ENCODE measurements at regions not wholly inside any gene's neighbourhood (a gene's known extent, or its start where the extent isn't known, plus 50 kb on each side); places are given as distances from the start of the nearest gene placed in this dataset.
"Not testable (repeated sequence)": the region's sequence is repeated elsewhere in the genome, so short reads cannot be mapped to it uniquely, and the experiment has no call there.

DNA sequence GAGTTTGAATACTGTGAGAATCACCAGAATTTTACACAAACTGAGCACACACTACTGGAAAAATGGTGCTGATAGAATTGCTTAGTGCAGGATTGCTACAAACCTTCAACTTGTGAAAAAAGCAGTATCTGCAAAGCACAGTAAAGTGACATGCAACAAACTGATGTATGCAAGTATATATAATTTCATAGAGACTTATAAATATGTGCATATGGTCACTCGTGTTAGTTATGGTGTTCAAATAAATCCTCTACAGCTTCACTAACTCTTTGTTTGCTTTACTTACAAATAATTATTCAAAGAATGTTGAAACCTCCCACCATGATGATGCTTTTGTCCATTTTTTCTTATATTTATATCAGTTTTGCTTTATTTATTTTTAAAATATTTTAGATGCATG is 1130.9 kb upstream of the CELF2 start:
- DNase-seq: no peak

DNA sequence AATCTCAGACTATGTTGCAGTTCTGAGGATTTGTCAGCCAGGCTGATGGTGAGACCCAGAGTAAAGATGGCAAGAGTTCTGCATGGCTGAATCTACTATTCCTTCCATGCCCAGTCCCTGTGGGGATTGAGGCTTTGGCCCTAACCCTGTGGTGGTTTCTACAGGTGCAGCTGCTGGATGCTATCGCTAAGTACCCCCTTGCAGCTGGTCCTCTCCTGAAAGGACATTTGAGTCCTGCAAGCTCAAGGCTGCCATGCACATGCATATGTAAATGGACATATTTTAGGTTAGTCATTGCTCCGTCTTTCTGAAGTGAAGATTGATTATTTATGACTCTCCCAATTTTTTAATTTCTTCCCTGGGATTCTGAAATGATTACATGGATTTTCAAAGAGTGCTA is 1122.2 kb upstream of the CELF2 start:
- DNase-seq: no peak

DNA sequence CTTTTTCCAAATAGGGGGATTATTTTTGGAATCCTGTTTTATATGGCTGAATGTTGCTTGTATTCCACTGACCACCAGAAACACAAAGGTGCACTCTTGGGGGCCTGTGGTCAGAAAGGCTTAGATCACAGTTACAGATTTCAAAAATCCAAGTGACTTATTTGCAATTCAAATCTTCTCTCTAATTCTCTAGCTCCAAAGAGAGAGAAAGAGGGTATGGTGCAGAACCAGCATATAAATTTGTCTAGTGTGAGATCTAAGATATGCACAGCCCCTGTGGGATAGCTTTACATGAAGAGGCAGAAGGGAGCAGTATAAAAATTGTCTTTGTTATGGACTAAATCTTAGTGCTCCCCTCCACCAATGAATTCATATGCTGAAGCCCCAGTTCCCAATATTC is 1121.7 kb upstream of the CELF2 start:
- DNase-seq: no peak

DNA sequence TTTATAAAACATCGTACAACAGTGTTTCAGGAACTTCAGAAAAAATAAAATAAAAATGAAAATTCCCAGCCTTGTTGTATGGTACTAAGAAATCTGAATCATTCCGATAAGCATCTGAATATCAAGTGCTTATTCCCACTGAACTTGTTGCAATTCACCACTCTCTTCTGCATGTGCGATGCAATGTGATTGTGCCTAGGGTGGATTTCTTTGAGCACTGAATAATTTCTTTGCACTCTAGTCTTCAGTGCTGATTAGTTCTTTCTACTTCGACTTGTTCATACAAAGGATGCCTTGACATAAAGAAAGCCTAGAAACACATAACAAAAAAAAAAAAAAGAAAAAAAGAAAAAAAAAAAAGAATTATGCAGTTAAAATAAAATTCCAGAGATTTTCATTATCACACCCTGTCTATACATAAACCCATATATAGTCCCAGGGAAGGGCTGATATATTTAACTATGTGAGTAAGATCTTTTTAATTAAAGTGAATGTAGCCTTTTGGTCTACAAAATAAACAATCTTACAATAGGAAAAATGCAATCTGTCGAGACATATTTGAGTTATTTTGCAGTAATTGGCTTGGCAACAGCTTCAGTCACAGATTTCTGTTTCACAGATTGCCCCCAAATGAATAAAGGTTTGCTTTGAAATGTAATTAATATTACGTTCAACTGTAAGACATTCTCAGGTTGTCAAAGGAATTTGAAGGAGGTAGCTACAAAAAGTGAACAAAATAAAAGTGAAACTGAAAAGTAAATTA is 1118.9 kb upstream of the CELF2 start:
- no peak for DNase-seq

DNA sequence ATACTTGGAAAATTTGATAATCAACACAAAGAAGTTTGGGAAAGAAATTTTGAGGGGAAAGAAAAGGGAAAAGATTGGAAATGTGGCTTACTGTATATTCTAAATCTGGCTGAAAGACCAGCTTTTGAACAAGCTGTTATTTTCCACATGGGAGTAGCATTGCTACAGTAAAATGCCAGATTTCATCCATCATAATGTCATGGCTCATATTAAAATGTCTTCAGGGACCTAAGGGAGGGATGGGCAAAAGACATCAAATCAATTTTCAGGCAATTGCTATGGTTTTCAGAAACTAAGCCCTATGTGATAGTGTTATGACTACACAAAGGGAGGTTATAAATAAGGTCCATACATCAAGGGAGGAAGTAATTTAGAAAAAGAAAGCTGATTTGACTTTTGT is 1116.9 kb upstream of the CELF2 start:
- no peak for DNase-seq

DNA sequence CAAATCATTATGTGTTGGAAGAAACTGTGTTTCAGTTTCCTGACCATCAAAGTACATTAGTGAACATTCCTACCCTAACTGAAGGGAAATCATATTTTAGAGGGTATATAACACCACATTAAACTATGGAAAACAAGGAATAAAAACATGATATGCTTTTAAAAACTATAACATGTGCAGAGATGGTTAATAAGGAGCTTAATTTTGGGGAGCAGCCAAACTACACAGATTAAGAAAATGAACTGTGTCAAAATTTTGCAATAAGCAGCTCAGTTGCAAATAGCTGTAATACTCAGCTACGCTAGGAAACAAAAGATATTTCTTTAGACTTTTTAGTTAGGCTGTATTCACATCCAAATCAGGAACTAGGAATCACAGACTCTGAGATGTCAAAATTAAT is 1115.7 kb upstream of the CELF2 start:
- no peak for DNase-seq

DNA sequence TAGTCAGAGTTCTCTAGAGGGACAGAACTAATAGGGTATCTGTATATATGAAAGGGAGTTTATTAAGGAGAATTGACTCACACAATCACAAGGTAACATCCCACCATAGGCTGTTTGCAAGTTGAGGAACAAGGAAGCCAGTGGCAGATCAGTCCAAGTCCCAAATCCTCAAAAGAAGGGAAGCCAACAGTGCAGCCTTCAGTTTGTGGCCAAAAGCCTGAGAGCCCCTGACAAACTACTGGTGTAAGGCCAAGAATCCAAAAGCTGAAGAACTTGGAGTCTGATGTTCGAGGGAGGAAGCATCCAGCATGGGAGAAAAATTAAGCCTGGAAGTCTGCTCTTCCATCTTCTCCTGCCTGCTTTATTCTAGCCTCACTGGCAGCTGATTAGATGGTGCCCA is 1107.2 kb upstream of the CELF2 start:
- no peak for DNase-seq

DNA sequence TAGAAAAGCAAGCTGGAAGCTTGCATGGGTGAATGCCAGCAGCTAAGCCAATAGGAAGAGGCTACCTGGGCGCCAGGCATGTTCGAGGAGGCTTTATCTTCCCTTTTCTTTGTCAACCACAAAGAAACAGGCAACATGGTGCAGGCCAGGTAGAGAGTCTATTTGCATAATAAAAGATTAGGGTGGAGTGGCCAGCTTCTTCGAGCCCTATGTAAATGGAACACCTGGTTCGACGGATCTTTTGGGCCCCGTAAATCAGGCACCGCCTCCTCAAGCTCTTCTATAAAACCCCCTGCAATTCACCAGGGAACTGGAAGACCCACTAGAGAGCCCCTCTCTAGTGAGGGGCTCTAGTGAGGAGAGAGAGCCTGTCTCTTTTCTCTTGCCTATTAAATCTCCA is 1106.2 kb upstream of the CELF2 start:
- DNase-seq: no peak

DNA sequence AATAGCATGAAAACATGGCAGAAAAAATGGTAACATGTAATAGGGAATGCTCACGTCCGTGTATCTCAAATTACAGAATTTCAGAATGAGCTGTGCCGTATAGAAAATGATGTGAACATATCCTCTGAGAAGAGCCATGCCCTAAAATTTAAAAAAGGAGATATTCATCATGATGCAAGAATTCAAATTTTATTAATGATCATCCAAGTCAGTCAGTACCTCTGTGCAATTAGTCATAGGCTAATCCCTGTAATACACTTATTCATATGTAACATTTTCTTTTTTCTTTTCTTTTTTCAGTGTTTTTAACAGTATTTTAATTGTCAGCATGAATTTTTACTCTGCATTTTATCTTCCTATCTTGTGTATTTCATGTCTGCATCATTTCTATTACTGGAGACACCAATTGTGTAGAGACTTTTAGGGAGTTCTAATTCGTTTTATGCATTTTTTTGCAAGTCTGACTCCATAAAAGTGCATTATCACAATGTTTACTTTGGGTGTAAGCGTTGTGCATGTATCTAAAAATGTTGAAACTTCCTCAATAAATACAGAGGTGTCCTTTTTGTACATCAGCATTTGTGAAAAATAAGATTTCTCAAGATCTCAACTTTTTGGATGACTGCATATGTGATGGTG is 1103.7 kb upstream of the CELF2 start:
- DNase-seq: no peak

DNA sequence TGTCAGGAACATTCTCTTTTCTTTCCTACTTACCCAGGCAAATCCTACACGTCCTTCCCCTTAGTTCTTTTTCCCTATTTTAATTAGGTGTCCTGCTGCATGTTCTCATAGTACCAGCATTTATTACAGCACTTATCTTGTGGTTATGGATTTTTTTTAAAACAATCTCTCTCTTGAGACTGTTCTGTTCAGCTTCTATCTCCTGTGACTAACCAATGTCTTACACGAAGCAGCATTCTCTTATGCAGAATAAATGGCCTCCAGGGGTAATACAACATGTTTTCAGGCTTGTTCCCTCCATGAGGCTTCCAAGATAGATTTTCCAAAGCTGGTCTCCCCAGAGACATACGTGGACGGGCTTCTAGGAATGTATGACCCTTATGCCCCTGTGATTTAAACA is 1096.1 kb upstream of the CELF2 start:
- DNase-seq: no peak

DNA sequence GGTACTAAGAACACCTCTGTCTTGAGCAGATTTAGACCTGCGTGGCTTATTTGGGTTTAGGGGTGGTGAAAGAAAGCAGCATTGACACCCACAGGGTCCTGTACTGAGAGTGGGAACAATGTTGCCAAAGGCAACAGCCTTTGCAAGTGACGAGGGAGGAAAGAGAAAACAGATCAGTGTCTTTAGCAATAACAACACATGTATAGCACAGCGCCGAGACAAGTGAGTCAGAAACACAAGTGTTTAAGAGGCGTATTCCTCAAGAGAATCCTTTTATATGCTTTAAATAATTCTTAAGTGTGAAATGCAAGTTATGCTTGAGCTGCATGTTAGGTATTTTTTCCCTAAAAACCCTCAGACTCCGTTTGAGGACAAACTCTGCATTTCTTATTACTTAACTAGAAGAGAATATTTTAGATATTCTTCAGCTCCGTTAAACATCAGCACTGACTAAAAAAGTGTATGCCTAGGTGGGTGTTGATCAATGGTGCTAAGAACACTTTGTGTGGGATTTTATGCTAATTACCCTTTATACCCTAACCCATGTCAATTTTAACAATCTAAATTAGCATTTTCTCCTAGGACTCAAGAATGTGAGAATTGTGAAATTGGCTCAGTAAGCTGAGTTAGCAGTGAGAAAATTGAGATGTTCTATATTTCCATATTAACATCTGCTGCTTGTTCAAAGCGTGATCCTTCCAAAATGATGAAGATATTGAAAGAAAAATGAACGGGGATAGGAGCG is 1095.4 kb upstream of the CELF2 start:
- DNase-seq: no peak

DNA sequence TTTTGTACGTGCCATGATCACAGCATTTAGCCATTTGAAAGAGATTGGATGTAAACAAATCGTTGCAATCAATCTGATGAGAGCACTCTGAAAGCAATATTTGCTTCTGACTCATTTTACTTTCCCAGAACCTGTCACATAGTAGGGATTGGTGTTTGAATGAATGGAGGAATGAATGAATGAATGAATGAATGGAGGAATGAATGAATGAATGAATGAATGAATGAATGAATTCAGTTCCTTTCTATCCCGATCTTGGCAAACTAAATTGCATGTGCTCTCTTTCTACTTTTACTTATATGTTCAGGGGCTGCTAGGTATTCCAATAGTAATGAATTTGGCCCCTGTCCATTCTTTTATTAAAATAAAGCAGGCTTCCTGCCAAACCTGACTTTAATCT is 1091.7 kb upstream of the CELF2 start:
- no peak for DNase-seq

DNA sequence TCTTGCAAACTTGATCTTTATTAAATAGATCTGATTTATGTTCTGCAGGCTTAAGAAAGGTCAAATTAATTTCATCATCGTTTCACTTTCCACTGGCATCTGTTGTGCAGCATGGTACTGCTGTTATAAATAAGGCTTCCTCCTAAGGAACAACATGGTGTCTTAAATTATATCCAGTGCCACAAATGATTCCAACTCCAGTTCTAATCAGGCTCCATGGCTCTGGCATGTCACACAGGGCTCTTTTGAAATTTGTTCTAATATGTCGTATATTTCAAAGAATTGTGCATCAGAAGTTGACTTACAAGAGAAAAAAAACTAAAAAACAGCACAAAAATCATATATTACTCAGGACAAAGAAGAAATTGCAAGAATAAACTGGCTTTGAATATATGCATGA is 1090.8 kb upstream of the CELF2 start:
- no peak for DNase-seq

DNA sequence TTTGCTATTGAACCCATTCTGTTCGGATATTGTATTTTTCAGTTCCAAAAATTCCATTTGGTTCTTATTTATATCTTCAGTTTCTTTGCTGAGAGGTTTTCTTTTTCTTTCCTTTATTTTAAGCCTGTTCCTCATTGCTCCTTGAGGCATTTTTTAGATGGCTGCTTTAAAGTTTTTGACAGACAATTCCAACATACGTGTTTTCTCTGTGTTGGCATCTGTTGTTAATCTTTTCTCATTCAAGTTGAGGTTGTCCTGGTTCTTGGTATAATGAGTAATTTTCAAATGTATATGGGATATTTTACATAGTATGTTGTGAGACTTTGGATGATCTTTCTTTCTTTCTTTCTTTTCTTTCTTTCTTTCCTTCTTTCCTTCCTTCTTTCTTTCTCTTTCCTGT is 1078.0 kb upstream of the CELF2 start:
- no peak for DNase-seq

DNA sequence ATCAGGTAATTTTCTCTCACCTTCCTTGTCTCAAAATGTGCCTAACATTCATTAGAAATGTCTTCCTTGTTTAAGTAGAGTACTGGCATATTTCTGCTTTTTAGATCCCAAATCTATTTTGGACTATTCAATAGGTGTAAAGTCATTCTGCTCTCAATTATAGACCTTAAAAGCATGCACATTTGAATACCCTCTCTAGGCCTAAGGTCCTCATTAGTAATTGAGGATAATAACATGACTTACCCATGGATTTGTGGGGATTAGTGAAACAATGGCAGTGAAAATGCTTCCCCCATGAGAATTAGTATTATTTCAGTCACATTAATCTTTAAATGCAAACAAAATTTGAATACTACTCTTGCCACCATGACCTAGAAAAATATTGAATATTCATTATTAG is 1073.0 kb upstream of the CELF2 start:
- DNase-seq: no peak

DNA sequence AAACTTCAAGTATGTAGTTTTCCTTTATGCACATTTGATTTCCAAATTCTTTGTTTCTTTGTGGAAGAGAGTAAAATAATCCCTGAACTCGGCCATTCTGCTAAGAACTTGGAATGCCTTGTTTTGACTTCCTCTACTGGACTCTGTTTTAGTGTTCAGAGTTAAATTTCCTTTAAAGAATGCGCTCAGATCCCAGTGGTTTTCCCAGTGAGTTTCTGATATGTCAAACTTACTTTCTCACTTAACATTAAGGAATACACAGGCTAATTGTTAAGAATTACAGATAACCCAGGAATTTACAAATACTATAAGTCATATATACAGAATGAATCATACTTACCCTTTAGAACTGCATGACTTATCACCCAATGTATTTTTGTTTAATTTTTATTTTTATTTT is 1067.6 kb upstream of the CELF2 start:
- no peak for DNase-seq

DNA sequence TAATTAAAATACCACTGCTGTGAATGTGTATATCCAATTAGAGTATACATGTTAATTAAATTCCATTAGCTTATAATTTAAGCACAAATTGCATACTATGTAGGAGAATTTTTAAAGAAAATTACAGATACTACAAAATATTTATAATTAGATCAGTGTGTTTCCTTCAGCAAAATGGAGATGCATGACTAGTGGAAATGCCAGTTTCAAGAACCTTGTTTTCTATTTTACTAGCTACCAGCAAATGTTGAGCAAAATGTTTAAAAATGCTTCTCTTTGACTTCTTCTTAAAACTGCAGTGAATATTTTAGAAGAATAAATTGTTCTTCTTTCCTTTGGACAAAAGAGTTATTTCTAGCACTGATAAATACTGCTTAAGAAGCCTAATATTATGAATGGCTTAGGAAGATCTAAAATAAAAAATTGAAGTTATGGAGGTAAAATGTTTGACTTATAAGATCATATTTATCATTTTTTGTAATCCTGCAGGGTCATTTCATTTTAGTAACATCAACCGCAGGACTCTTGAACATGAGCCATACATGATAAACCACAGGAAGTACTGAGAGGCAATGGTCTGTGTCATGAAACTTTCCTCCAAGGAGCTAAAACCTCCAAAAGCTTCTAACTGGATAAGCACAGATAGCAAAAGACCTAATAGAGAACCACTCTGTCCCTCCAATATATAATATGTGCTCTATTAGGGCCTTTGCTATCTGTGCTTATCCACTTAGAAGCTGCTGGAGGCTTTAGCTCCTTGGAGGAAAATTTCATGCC is 1066.0 kb upstream of the CELF2 start:
- no peak for DNase-seq

DNA sequence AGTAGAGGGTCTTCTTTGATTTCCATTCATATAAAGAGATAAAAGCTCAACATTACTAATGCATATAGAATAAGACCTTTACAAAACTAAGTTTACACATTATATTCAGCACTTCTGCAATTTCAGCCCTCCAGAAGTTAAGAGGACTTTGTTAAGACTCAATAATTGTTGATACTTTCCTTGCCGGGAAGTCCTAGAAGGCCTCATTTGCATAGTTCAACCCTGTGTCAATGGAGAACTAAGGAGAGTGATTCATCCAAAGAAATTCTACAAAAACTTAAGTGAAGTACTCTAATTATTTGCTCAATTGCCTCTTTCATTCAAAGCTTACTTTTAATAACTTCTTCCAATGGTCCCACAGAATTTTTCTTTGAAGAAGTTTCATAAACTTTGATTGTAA is 1060.3 kb upstream of the CELF2 start:
- no peak for DNase-seq

DNA sequence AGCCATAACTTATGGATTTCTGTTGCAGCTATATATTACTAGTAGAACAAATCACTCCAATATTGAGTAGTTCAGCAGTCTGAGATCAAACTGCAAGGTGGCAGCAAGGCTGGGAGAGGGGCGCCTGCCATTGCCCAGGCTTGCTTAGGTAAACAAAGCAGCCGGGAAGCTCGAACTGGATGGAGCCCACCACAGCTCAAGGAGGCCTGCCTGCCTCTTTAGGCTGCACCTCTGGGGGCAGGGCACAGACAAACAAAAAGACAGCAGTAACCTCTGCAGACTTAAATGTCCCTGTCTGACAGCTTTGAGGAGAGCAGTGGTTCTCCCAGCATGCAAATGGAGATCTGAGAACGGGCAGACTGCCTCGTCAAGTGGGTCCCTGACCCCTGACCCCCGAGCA is 1059.8 kb upstream of the CELF2 start:
- not testable (repeated sequence) for DNase-seq

DNA sequence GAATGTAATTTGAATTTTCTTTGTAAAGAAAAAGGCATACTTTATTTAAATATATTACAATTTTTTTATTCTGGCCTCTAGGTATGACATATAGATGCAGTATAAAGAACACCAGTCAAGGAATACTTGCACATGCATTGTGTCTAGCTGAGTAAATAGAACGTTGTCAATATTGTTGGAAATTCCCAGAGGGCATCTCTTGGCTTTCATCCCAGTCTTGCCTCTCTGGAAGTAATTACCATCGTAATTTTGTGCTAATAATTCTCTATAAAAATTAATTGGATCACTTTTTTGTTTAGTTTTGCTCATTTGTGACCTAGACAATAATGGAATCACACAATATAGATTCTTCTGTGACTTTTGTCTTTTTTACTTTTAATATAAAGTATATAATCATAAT is 1052.3 kb upstream of the CELF2 start:
- DNase-seq: no peak

DNA sequence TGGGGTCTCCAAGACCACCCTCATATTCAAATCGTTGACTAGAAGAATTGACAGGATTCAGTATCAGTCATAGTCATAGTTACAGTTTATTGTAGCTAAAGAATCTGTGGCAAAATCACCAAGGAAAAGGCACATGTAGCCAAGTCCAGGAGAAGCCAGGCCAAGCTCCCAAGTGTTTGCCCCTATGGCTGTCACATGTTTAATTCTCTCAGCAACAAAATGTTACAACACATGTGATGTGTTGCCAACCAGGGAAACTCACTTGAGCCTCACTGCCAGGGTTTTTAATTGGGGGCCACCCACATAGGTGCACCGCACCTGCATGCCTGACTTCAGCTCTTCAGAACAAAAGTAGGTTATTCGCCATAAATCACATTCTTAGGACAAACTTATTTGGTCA is 1030.9 kb upstream of the CELF2 start:
- DNase-seq: no peak

DNA sequence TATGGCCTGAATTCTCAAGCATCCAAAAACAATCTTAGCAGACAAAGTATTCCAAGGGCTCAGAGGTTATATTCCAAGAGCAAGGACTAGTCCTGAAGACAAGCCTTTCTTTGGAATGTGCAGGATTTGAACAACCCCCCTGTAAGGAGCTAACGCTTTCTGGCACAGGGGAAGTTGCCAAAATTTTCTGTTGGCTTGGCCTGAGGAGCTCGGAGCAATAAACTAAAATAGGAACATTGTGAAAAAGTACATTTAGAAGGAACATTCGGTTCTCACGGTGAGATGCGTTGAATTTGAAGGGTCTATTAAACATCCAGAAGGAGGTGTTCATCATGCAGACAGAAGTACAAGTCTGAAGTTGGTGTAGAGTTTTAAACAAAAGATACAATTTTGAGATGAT is 1030.5 kb upstream of the CELF2 start:
- no peak for DNase-seq

DNA sequence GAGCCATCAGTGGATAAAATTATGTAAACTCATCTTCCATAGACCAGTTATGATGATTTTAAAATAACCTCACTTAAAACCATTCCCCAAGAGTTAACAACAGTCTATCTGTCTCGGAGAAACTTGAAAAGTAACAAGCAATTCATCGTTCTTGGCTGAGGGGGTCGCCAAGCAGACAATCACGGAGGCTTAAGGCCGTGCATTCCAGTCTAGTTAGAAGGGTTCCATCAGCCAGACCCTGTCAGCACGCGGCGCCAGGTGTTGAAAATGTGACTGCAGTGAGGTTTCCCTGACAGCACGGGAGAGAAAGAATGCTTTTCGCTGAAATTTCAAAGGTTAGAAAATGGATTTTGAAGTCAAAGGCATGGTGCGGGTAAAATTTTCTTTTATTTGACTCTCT is 1025.0 kb upstream of the CELF2 start:
- no peak for DNase-seq
